GM19238 (cell line): ENCODE measurements at regions not wholly inside any gene's neighbourhood (a gene's known extent, or its start where the extent isn't known, plus 50 kb on each side); places are given as distances from the start of the nearest gene placed in this dataset.
"Not testable (repeated sequence)": the region's sequence is repeated elsewhere in the genome, so short reads cannot be mapped to it uniquely, and the experiment has no call there.

ENCODE experiments used
- DNase-seq: peaks from one replicate; pipeline ENCODE4 v3.0.0; 2011; ENCODE audit warnings: low spot score; ENCODE audit not compliant: insufficient read length

GRCh38 chr5:91243852-91244251 lies 139.3 kb downstream of the ARRDC3 start:
- no peak for DNase-seq

- no peak for DNase-seq
These were observed 139.8 kb downstream of the ARRDC3 start for GRCh38 chr5:91243286-91243685.

GRCh38 chr5:91241460-91241859 lies 141.7 kb downstream of the ARRDC3 start:
- not testable (repeated sequence) for DNase-seq

GRCh38 chr5:91240175-91240574 lies 142.9 kb downstream of the ARRDC3 start:
- no peak for DNase-seq

GRCh38 chr5:91235271-91235694 lies 147.8 kb downstream of the ARRDC3 start:
- DNase-seq = no peak

GRCh38 chr5:91232523-91232922 lies 150.6 kb downstream of the ARRDC3 start:
- DNase-seq = no peak

GRCh38 chr5:91229031-91229727 lies 153.9 kb downstream of the ARRDC3 start:
- no peak for DNase-seq

- DNase-seq = no peak
These were observed 154.9 kb downstream of the ARRDC3 start for GRCh38 chr5:91228188-91228587.

GRCh38 chr5:91225848-91226686 lies 157.1 kb downstream of the ARRDC3 start:
- peak; percentile 10 for DNase-seq

GRCh38 chr5:91224969-91225368 lies 158.1 kb downstream of the ARRDC3 start:
- DNase-seq = no peak

GRCh38 chr5:91224456-91224855 lies 158.7 kb downstream of the ARRDC3 start:
- DNase-seq = no peak

- DNase-seq = no peak
These were observed 159.2 kb downstream of the ARRDC3 start for GRCh38 chr5:91223886-91224285.

GRCh38 chr5:91222482-91222881 lies 160.6 kb downstream of the ARRDC3 start:
- no peak for DNase-seq

- DNase-seq = no peak
These were observed 161.2 kb downstream of the ARRDC3 start for GRCh38 chr5:91221917-91222316.

- peak; percentile 3 for DNase-seq
These were observed 163.2 kb downstream of the ARRDC3 start for GRCh38 chr5:91219803-91220371.

- DNase-seq = no peak
These were observed 163.9 kb downstream of the ARRDC3 start for GRCh38 chr5:91219091-91219802.

- DNase-seq = no peak
These were observed 165.3 kb downstream of the ARRDC3 start for GRCh38 chr5:91217859-91218258.

- DNase-seq = no peak
These were observed 168.5 kb downstream of the ARRDC3 start for GRCh38 chr5:91214571-91214970.
